ENCODE measurements at regions not wholly inside any gene's neighbourhood (a gene's known extent, or its start where the extent isn't known, plus 50 kb on each side); places are given as distances from the start of the nearest gene placed in this dataset.
"Not testable (repeated sequence)": the region's sequence is repeated elsewhere in the genome, so short reads cannot be mapped to it uniquely, and the experiment has no call there.

- not testable (repeated sequence) for TF ChIP-seq CTCF, POLR2A (IDR thresholded peaks at IDR 0.05)
Observed at GRCh38 chr16:29089679-29090078, 104.8 kb downstream of the LAT start.

Measured in testis (tissue), 2 donors.